ENCODE measurements at regions not wholly inside any gene's neighbourhood (a gene's known extent, or its start where the extent isn't known, plus 50 kb on each side); places are given as distances from the start of the nearest gene placed in this dataset.

GRCh38 chr7:51970961-51971665 is 654.5 kb upstream of the COBL start:
- CTCF ChIA-PET = no interaction called here
- H3K9me3 ChIP-seq (ENCODE audit: control insufficient read depth, insufficient read depth, low read depth, low read length) = no peaks in the 10 kb centered on the region
- no peaks in the 10 kb centered on the region for H3K36me3 ChIP-seq (ENCODE audit: control insufficient read depth in 2 of 2, insufficient read depth in 1 of 2, low read length in 2 of 2)
- POLR2A ChIA-PET = no interaction called here
- no peak overlapping the region for H3K27ac ChIP-seq (ENCODE audit: extremely low read depth, low read depth, low read length)
- H3K4me1 ChIP-seq (ENCODE audit: control insufficient read depth, insufficient read depth, low read length) = no peaks in the 10 kb centered on the region
- H3K4me3 ChIP-seq (ENCODE audit: low read depth, low read length) = no peak overlapping the region
- TF ChIP-seq ZNF148 (tag by site-specific recombination; IDR thresholded peaks at IDR 0.05; ENCODE audit: borderline replicate concordance) = no peak
- TF ChIP-seq ZNF571 (tag by site-specific recombination; IDR thresholded peaks at IDR 0.05) = no peak
- no peak for TF ChIP-seq MEIS1 (CRISPR knock-in tag; IDR thresholded peaks at IDR 0.05; ENCODE audit: borderline replicate concordance)
- no peak for TF ChIP-seq ZFP37 (tag by site-specific recombination; IDR thresholded peaks at IDR 0.05)
- TF ChIP-seq ZNF776 (tag by site-specific recombination; IDR thresholded peaks at IDR 0.05; ENCODE audit: borderline replicate concordance) = no peak
- TF ChIP-seq BCL6B (tag by site-specific recombination; IDR thresholded peaks at IDR 0.05) = no peak
- TF ChIP-seq ZNF23 (tag by site-specific recombination; IDR thresholded peaks at IDR 0.05; ENCODE audit: borderline replicate concordance) = no peak
- no peak for TF ChIP-seq ZNF596 (tag by site-specific recombination; IDR thresholded peaks at IDR 0.05)
- no peak for TF ChIP-seq PRDM1 (tag by site-specific recombination; IDR thresholded peaks at IDR 0.05)
- no peak for TF ChIP-seq ZNF473 (tag by site-specific recombination; IDR thresholded peaks at IDR 0.05)
- no peak for TF ChIP-seq EGR2 (tag by site-specific recombination; IDR thresholded peaks at IDR 0.05; ENCODE audit: low read depth)
- TF ChIP-seq ZNF133 (tag by site-specific recombination; IDR thresholded peaks at IDR 0.05) = no peak
- no peak for TF ChIP-seq ZNF132 (tag by site-specific recombination; IDR thresholded peaks at IDR 0.05; ENCODE audit: borderline replicate concordance)
- TF ChIP-seq ZNF202 (tag by site-specific recombination; IDR thresholded peaks at IDR 0.05; ENCODE audit: borderline replicate concordance) = no peak
- no peak for TF ChIP-seq YY1 (tag by site-specific recombination; IDR thresholded peaks at IDR 0.05)
- no peak for TF ChIP-seq ZNF521 (tag by site-specific recombination; IDR thresholded peaks at IDR 0.05)

GRCh38 chr7:51968461-51968860 is 651.9 kb upstream of the COBL start:
- Histone ChIP-seq H3K4me3 (ENCODE audit: low read depth, low read length) (no peak overlapping the region), H3K9me3 (ENCODE audit: control insufficient read depth, insufficient read depth, low read depth, low read length) (no peaks in the 10 kb centered on the region), H3K36me3 (ENCODE audit: control insufficient read depth in 2 of 2, insufficient read depth in 1 of 2, low read length in 2 of 2) (no peaks in the 10 kb centered on the region), H3K4me1 (ENCODE audit: control insufficient read depth, insufficient read depth, low read length) (no peaks in the 10 kb centered on the region), H3K27ac (ENCODE audit: extremely low read depth, low read depth, low read length) (no peak overlapping the region)
- CTCF ChIA-PET = no interaction called here
- POLR2A ChIA-PET = no interaction called here
- TF ChIP-seq PRDM4 (tag by site-specific recombination; IDR thresholded peaks at IDR 0.05) (no peak), KLF9 (tag by site-specific recombination; IDR thresholded peaks at IDR 0.05; ENCODE audit: low read depth) (no peak), SCRT2 (tag by site-specific recombination; IDR thresholded peaks at IDR 0.05) (no peak), ZNF654 (tag by site-specific recombination; IDR thresholded peaks at IDR 0.05; ENCODE audit: low read depth) (no peak)

Measured in HEK293 (cell line).